HG03039 (cell line): ENCODE measurements at regions not wholly inside any gene's neighbourhood (a gene's known extent, or its start where the extent isn't known, plus 50 kb on each side); places are given as distances from the start of the nearest gene placed in this dataset.

Experiments
- ATAC-seq: cut with Tn5 transposase; IDR thresholded peaks from one replicate; pipeline ENCODE4 v1.9.1; 2021; ENCODE audit warnings: mild to moderate bottlenecking, moderate library complexity; ENCODE audit not compliant: unreplicated experiment

DNA sequence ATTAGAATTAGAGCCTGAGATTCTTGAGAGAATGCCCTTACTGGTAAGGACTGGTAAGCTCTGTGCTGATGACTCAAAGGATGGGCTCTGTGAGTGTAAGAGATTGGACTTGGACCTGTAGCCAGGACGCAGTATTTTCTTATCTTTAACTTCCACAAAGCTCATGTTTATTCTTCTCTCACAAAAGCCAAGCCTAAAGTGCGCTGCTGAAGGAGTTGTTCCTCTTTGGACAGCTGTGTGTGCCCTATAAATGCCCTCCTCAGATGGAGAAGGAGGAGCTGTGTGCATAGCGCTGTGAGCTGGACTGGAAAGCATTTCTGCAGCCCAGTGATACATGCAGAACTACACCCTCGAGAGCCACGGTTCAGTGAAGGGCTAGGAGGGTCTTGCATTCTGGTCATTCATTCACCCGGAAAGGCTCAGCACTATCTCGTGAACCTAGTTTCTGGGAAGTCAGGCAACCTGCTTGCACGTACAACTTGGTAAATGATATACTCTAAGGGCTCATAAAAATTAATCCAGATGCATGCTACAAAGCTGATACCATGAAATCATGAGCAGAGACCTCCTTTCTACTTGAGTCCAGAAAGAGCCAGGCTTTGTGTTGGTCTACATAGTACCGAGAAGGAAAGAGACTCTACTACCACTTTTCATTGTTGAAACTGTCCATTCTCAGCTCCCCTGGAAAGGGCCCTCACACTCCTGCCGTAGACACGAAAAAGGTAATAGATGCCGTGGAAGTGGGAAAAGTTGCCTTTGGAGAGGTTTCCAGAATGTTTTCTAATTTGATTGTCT lies 103.0 kb upstream of the TBL1XR1 start:
- ATAC-seq, result peak; percentile 47

DNA sequence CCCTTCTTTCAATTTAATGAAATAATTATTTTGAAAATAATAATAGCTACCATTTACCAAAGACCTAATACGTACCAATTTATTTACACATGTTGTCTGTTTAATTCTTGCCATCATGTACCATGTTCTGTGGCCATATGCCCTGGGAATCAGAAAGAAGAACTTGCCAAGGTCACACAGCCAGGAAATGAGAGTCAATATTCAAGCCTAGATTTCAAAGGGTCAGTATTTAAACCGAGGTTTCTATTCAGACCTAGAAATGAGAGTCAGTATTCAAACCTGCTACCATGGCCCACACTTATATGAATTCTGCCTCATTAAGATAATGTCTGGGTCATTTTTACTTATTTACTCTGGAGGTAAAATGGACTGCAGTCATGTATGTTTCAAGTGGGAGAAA lies 103.6 kb upstream of the TBL1XR1 start:
- ATAC-seq, result no peak

DNA sequence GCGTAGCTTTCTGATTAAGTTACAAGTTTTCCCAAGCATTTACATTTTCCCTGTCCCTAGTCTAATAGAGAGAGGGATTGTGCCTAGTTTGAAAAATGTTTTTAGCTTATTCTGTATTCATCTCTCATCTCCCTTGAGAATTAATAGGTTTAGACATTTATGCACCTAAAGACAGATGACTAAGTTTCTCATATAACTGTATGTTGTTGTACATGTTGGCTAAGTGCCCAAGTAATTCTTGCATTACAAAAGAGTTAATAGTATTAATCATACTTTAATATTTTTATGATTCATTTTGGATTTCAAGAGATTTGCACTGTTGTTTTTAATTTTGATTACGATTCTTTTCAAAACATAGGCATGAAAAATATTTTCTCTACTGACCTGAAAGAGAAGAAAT lies 109.0 kb upstream of the TBL1XR1 start:
- ATAC-seq, result no peak

DNA sequence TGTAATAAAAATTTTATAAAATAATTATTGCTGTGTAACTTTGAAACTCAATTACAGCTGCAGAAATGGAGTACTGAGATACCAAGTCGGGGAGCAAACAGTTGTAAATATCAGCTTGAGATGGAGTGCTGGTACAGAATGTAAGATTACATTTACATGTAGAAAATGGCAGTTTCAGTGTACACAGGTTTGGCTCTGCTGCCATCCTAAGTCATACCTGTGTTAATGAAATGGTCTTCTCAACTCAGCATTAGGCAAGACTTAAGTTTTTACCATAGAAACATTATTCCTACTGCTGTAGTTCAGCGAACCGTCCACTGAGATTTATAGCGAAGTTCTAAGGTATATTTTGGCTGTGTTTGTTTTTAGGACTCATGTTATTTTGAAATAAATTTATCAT lies 110.1 kb upstream of the TBL1XR1 start:
- no peak for ATAC-seq

DNA sequence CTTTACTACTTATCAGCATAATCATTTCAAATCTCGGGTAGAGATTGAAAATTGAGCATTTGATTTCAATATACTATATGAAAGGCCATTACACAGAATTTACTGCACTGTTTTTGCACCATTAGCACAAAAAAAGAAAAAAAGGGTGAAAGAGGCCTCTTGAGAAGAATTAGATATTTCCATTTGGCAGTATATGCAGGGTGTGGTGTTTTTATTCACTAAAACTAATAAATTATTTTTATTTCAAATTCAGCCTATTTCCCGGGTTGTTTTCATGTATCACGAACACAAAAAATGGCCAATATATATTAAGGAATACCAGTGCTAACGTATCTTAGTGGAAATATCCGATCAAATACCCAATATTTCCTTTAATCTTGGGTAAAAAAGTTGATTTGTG lies 110.5 kb upstream of the TBL1XR1 start:
- no peak for ATAC-seq

DNA sequence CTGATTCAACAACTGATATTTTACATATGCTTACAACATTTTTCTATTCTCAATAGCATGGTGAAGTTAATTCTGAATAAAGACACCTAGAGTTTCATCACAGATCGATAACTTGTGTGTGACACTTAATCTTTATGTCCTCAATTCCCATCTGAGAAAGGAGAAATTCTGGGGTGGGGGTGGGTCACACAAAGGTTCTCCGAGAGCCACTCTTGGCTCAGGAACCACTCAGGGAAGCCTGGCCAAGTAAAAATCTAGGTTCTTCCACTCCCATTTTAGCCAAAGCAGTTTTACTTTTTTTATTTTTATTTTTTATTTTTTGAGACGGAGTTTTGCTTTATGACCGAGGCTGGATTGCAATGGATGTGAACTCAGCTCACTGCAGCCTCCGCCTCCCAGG lies 111.0 kb upstream of the TBL1XR1 start:
- no peak for ATAC-seq

DNA sequence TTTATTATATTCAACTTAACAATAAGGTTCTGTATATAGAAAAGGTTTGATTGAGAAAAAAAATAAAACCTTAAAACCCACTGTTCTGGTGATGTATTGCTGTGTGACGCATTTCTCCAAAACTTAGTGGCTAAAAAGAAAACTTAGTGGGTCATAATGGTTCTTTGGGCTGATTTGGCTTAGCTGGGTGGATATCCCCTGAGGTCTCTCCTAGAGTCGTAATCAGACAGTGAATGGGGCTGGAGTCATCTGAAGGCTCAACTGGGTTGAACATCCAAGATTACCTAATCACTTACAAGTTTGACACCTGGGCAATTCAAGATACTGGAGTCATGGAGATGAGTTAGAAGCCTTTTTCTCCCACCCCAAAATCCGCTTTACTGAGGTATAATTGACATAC lies 111.6 kb upstream of the TBL1XR1 start:
- ATAC-seq, result no peak

DNA sequence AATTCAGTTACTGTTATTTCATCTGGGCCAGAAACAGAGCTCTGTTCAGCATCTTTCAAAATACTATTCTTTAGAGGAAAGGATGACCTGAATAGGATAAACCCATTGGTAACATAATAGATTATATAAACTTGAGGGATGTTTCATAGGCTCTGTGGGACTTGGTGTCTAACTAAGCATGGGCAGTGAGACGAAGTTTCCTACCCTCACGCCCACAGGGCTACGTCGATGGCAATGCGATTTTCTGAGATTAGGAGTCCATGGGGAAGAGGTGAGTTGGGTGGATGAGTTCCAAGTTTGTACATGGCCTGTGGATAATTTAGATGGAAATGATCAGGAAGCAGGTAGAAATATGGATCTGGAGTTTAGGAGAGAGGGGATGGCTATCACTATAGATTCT lies 115.2 kb upstream of the TBL1XR1 start:
- ATAC-seq, result no peak

DNA sequence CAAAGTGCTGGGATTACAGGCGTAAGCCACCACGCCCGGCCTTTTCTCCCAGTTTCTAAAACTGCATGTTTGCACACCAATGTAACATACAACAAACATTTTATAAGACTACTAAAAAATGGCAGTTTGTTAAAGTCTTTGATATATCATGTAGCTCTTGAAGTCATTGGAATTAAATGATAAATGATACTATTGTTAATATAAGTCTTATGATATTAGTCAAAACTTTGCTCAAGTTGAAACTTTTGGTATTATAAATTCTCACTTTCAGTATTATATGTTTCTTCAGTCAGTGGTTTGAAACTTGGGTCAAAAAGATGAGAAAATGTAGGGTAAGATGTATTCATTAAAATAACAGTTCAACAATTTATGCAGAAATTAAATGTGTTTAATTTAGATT lies 117.6 kb upstream of the TBL1XR1 start:
- peak; percentile 76 for ATAC-seq

DNA sequence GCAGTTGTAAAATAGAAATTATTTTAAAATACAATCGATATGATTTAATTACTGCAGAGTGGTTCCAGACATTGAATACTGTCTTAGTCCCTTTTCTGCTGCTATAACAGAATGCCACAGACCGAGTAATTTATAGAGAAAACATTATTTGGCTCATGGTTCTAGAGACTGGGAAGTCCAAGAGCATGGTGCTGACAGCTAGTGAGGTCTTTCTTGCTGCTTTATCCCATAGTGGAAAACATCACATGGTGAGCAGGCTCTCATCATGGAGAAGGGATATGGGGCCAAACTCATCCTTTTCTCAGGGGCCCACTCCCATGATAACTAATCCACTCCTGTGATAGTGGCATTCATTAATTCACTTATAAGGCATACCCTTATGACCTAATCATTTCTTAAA lies 120.0 kb upstream of the TBL1XR1 start:
- ATAC-seq, result no peak

DNA sequence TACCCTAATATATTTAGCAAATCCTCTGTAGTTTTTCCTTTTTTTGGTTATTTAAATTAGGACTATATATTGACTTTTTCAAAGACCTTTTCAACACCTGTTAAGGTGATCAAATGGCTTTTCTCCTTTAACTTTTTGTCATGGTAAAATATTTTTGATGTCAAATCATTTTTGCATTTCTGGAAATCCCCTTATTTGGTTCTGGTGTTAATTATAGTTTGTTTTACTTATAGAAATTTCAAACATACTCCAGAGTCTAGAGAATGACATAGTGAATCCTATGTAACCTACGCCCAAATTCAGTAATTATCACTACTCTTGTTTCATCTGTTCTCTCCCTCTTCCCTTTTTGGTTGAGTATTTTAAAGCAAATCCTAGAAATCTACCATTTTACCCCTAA lies 121.3 kb upstream of the TBL1XR1 start:
- ATAC-seq, result no peak

DNA sequence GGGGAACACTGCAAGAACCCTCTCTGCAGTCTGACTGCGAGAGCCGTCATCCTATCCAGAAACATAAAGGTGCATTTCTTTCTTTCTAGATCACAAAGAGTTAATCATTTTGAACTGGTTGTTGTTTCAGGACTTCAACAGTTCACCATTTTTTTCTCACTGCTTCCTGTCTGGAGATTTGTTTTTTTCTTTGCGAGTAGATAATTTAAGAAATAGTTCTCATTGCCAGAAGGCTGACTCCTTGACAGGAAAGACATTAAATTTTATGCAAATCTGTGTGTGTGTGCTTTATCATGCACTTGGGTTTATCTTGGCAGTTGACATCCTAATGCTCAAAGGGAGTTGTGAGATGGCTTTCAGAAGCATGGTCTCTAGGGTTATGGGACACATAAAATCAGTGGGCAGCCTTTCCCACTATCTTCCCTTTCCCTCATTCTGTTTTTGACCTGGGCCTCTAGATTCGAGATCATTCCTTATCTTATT lies 123.5 kb upstream of the TBL1XR1 start:
- ATAC-seq, result no peak

DNA sequence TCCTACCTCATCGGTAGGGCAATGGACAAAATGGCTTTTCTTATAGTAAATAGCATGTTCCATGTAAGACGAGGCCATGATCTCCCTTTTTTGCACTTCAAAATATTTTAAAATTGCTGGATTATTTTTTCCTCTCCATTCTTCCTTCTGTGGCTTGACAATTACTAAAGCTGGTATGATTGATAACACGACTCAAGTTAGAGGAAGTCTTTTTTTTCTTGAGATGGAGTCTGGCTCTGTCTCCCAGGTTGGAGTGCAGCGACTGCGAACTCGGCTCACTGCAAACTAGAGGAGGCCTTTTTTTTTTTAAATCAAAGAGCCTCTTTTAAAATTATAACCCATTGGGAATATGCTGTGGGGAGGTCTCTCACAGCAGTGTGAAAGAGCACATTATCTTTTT lies 124.5 kb upstream of the TBL1XR1 start:
- ATAC-seq, result no peak

DNA sequence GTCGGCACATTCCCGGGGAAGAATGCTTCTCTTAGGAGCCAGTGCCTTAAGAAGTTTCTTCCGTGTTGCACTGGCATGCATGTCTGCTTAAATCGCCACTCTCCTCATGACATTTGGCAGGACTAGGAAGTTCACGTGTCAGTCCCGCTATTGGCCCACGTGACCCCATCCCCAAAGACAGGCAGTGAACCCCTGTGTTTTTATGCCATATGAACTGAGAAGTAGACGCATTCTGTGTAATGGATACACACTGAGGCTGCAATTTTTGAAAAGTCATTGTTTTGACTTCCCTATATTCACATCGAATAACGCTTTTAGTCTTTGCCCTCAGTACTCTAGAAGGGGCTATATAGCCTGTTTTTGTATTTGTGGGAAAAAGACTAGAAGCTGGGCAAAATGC lies 125.6 kb upstream of the TBL1XR1 start:
- no peak for ATAC-seq

DNA sequence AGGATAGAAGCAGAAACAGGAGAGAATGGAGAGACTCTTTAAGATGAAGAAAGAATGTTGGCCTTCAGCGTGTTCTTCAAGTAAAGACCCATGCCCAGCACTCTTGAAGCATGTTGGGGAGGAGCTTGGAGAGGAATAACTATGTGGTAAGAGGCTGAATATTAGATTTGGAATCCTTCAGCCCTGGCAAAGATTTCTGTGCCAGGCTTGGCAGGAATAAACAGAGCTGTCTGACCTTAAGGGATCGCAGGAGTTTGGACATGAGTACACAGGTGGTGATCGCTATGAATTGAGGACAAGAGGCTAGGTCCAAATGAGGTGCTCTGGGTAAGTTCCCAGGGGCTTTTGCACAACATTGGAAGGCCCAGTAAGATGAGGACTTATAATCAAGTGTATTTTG lies 132.6 kb upstream of the TBL1XR1 start:
- no peak for ATAC-seq

DNA sequence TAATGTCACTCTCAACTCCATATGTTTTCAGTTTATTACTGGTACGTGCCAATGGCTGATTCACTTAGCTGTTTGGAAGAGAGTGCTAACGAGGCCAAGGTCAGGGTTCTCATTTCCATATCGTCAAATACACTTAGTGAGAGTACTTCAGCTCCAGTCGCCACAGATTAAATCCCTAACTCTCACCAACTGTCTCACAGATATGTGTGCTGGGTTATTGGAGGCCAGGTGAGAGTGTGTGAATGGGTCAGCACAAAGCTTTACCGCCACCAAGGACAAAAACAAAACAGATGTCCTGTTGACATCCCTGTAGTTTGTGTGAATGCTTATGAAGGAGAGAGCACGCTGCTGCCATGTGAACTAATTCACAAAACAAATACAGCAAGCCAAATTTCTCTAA lies 133.5 kb upstream of the TBL1XR1 start:
- no peak for ATAC-seq

DNA sequence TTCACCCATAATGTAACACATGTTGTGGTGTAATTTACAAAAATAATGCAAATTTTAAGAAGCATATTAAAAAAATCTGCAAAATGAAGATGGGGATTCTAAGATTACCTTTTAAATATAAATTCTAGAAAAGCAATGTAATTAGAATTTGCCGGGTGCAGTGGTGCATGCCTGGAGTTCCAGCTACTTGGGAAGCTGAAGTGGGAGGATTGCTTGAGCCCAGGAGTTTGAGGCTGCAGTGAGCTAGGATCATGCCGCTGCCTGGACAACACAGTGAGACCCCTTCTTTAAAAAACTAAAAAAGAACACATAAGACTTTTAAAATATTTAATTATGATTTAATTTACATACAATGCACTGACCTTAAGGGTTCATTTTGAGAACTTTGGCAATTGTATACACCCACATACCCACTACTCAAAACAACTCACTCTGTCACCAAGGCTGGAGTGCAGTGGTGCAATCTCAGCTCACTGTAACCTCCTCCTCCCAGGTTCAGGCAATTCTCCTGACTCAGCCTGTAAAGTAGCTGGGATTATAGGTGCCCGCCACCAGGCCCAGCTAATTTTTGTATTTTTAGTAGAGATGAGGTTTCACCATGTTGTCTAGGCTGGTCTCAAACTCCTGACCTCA lies 134.0 kb upstream of the TBL1XR1 start:
- ATAC-seq, result no peak

DNA sequence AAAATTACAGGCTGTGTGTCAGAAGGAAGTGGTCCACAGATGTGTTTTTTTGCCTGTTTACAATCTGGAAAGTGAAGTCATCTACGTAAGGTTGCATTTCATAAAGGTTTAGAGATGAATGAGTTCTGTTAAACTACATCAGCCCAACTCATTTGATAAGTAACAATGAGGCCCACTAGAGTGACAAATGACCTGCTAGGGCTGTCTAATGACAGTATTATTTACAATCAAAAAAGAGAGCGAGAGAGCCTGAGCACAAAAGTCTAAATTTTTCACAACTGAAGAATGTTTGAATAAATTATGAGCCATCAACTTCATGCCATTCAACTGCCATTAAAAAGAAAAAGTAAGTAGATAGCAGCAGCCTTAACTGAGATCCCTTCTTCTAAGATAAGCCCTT lies 135.7 kb upstream of the TBL1XR1 start:
- ATAC-seq, result no peak

DNA sequence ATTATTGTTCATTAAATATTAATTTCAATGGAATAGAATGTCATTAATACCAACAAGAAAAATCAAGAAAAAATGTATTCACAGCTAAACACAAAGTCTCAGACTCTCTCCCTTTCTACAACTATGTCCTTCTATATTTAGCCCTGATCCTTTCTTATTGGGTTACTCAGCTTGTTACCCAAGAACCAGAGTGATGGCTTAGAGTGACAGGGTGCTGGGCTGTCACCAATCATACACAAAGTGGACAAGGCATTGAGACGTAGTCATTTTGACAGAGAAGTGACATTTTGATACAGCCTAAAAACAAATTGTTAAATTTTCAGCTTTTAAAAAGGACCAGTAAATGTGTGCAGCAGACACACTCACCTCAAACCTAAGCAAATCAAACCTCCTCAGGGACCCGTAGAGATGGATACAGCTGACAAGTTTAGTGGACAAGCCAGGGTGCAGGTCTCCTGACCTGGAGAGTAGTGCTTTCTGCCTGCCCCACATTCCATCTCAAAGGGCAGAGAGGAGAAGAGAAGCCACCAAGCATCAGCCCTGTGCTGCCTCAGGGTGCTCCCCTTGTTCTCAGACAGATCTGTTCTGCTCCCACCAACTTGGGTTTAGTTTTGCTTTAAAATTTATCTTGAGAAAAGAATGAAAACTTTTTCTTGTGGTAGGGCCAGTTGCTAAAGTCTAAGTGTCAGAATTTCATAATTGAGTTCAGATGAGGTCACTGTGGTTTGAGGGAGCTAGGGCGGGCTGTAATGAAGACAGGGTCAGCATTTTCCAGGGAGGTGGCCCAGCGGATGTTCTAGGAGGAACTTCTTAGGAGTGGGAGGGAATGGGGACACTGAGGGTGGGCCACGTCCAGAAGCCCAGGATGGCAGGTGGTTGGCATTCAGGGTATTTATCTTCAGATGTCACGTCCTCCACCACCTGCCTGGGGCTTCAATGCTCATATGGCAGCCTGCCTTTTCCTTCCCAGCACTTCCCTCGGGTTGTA lies 136.5 kb upstream of the TBL1XR1 start:
- ATAC-seq, result no peak

DNA sequence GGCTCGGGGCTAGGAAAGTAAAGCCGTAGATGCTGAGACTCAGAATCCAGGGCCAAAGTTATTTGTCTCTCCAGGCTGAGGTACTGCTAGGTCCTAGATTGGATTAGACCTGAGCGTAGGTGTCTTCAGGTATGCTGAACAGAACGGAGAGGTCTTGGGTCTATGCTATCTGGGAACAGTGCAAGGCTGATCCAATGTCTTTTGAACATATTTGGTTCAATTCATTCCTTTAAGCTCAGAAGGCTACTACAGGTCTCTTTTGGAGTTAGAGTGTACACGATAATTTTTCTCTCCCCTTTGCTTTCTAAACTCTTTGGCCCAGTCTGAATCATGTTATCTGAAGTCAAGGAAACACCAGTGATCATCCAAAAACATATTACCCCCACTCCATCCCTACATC lies 137.5 kb upstream of the TBL1XR1 start:
- no peak for ATAC-seq

DNA sequence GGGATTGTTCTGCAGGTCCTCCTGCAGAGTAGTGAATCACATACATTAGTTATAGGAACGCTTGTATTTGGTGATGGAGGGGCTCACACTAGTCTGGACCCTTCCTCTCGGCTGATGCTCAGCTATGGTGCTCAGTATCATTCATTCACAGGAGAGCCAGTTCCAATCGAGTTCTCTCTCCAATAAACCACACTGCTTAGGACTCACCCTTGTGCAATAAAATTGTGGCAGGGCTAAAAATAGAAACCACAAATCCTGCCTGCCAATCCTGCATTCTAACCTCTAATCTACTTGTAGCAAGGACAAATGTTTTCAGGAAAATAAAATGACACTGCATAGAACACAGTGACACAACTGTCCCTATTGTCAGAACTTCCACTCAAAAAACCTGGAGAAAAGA lies 138.4 kb upstream of the TBL1XR1 start:
- ATAC-seq, result no peak
